ENCODE measurements at regions not wholly inside any gene's neighbourhood (a gene's known extent, or its start where the extent isn't known, plus 50 kb on each side); places are given as distances from the start of the nearest gene placed in this dataset.
"Not testable (repeated sequence)": the region's sequence is repeated elsewhere in the genome, so short reads cannot be mapped to it uniquely, and the experiment has no call there.

GRCh38 chr6:169406804-169407203 lies 153.2 kb upstream of the THBS2 start:
- no peak for TF ChIP-seq CTCF (IDR thresholded peaks at IDR 0.05; ENCODE audit: low read depth, low read length)
- DNase-seq (ENCODE audit: extremely low read depth, low read depth) = no peak

DNA sequence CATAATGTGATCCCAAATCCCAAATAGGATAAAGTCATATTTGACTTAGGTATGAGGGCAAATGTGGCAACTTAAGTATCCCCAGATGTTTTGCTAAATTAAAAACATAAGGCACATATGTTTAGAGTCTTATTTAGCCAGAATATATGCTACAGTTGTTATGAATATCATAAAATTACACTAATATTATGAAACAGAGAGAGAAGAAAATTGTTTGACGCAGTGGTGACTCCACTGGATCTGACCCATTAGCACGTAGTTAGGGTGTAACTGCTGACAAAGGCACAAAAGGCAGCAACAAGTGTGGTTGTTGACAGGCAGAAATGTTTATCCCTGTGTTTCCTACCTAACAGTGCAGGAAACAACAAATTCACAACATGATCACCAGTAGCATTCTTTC lies 152.4 kb upstream of the THBS2 start:
- DNase-seq (ENCODE audit: extremely low read depth, low read depth) = peak; percentile 16
- no peak for TF ChIP-seq CTCF (IDR thresholded peaks at IDR 0.05; ENCODE audit: low read depth, low read length)

DNA sequence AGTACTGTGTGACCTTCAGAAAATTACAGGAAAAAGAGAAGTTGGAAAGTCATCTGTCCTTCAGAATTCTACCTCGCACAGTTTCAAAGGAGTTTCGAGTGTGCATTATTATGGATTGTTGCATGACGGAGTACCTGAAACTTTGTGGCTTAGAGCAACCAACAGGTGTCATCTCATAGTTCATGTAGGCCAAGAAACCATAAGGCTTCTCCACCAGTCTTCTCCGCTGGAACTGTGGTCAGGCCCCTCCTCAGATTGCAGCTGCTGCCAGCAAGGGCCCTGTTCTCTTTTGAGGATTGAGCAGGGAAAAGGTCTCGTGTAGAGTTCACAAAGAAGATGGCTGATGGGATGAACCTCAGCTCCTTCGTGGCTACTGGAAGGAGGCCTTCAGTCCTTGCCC lies 151.2 kb upstream of the THBS2 start:
- no peak for TF ChIP-seq CTCF (IDR thresholded peaks at IDR 0.05; ENCODE audit: low read depth, low read length)
- DNase-seq (ENCODE audit: extremely low read depth, low read depth) = no peak

- TF ChIP-seq CTCF (IDR thresholded peaks at IDR 0.05; ENCODE audit: low read depth, low read length) = no peak
- peak; percentile 16 for DNase-seq (ENCODE audit: extremely low read depth, low read depth)
These were observed 144.9 kb upstream of the THBS2 start for GRCh38 chr6:169398342-169399105.

GRCh38 chr6:169397684-169398083 lies 144.0 kb upstream of the THBS2 start:
- DNase-seq (ENCODE audit: extremely low read depth, low read depth) = no peak
- no peak for TF ChIP-seq CTCF (IDR thresholded peaks at IDR 0.05; ENCODE audit: low read depth, low read length)

DNA sequence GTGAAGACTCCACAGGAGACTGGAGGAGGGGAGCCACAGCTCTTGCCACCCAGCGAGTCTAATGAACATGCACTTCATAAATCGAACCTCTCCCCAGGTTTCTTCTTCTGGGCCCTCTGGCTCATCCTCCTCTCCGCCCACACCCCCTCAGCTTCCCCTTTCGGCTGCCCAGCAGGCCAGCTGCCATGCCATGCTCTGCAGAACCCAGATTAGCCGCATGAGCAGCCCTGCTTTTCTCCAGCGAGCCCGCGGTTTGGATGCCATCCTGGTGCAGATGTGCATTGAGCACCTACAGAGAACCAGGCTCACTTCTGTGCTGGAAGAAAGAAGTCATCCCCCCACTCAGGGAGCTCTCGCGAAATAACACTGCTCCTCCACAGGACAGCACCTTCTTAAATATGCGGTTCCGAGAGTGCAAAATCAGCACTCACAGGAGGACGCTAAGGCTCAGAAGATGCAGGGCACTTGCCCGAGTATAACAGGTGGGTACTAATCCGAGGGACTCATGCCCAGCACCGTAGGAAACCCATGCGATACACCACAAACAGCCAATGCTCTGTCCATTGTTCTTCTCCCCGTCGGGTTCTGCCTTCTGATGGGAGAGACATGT lies 143.0 kb upstream of the THBS2 start:
- no peak for DNase-seq (ENCODE audit: extremely low read depth, low read depth)
- TF ChIP-seq CTCF (IDR thresholded peaks at IDR 0.05; ENCODE audit: low read depth, low read length) = no peak

DNA sequence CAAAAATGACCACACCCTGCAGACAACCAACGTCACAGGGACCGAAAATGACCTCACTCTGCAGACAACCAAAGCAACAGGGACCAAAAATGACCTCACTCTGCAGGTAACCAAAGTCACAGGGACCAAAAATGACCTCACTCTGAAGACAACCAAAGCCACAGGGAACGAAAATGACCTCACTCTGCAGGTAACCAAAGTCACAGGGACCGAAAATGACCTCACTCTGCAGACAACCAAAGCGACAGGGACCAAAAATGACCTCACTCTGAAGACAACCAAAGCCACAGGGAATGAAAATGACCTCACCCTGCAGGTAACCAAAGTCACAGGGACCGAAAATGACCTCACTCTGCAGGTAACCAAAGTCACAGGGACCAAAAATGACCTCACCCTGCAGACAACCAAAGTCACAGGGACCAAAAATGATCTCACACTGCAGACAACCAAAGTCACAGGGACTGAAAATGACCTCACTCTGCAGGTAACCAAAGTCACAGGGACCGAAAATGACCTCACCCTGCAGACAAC lies 142.4 kb upstream of the THBS2 start:
- DNase-seq (ENCODE audit: extremely low read depth, low read depth) = not testable (repeated sequence)

All from AG09319 (cell line).